ENCODE measurements at regions not wholly inside any gene's neighbourhood (a gene's known extent, or its start where the extent isn't known, plus 50 kb on each side); places are given as distances from the start of the nearest gene placed in this dataset.

- no peak for DNase-seq (ENCODE audit: low spot score)
- Histone ChIP-seq H3K14ac (ENCODE audit: low read length) (no peak overlapping the region), H3K27me3 (ENCODE audit: control insufficient read depth in 3 of 3, insufficient read depth in 3 of 3, low read depth in 1 of 3, low read length in 3 of 3) (peaks cover 8 to 67% (median 27%) of the 10 kb centered on the region in 3 experiments), H3K36me3 (replicated peaks in 1 of 2; ENCODE audit: control insufficient read depth in 2 of 2, insufficient read depth in 2 of 2, low read length in 2 of 2) (no peaks in the 10 kb centered on the region), H3K79me1 (ENCODE audit: low read depth, low read length) (no peaks in the 10 kb centered on the region), H2BK5ac (ENCODE audit: low read length) (no peak overlapping the region), H3K18ac (ENCODE audit: low read length) (no peak overlapping the region), H3K27ac (replicated peaks; ENCODE audit: low read length) (no peak overlapping the region), H3K23ac (ENCODE audit: low read depth, low read length, poor library complexity) (no peak overlapping the region), H3K4me3 (ENCODE audit: low read length in 2 of 2) (no peak overlapping the region), H2BK12ac (ENCODE audit: low read length) (no peak overlapping the region), H4K91ac (ENCODE audit: low read depth, low read length, poor library complexity) (no peak overlapping the region), H3K4me1 (ENCODE audit: control insufficient read depth in 2 of 2, insufficient read depth in 1 of 2, low read depth in 1 of 2, low read length in 2 of 2) (no peaks in the 10 kb centered on the region), H2BK120ac (ENCODE audit: low read depth, low read length) (no peak overlapping the region), H2BK15ac (ENCODE audit: low read length) (no peak overlapping the region), H3K9me3 (replicated peaks in 1 of 2; ENCODE audit: control insufficient read depth in 2 of 2, insufficient read depth in 1 of 2, low read depth in 1 of 2, low read length in 2 of 2) (no peaks in the 10 kb centered on the region), H4K8ac (ENCODE audit: low read depth, low read length) (no peak overlapping the region), H3K4me2 (ENCODE audit: insufficient read depth, low read length, poor library complexity, severe bottlenecking) (no peak overlapping the region), H3K9ac (ENCODE audit: low read depth, low read length, poor library complexity) (no peak overlapping the region), H2AFZ (ENCODE audit: low read length) (no peak overlapping the region), H3K4ac (ENCODE audit: low read length) (no peak overlapping the region), H2AK5ac (ENCODE audit: low read depth, low read length) (no peak overlapping the region)
- no CpG with 5 or more reads among the region's 5 CpGs for WGBS, 2 donors (ENCODE audit: extremely low coverage in 2 of 2, insufficient read length in 2 of 2, insufficient replicate concordance in 1 of 2)
These were observed 142.4 kb upstream of the ETS2 start for GRCh38 chr21:38663282-38663681.

- Histone ChIP-seq H3K27me3 (ENCODE audit: control insufficient read depth in 3 of 3, insufficient read depth in 3 of 3, low read depth in 1 of 3, low read length in 3 of 3) (peaks cover 8 to 57% (median 23%) of the 10 kb centered on the region in 3 experiments), H4K91ac (ENCODE audit: low read depth, low read length, poor library complexity) (no peak overlapping the region), H2AK5ac (ENCODE audit: low read depth, low read length) (no peak overlapping the region), H3K18ac (ENCODE audit: low read length) (no peak overlapping the region), H3K4me2 (ENCODE audit: insufficient read depth, low read length, poor library complexity, severe bottlenecking) (no peak overlapping the region), H3K79me1 (ENCODE audit: low read depth, low read length) (no peaks in the 10 kb centered on the region), H3K36me3 (replicated peaks in 1 of 2; ENCODE audit: control insufficient read depth in 2 of 2, insufficient read depth in 2 of 2, low read length in 2 of 2) (no peaks in the 10 kb centered on the region), H3K14ac (ENCODE audit: low read length) (no peak overlapping the region), H3K23ac (ENCODE audit: low read depth, low read length, poor library complexity) (no peak overlapping the region), H3K9me3 (replicated peaks in 1 of 2; ENCODE audit: control insufficient read depth in 2 of 2, insufficient read depth in 1 of 2, low read depth in 1 of 2, low read length in 2 of 2) (no peaks in the 10 kb centered on the region), H2AFZ (ENCODE audit: low read length) (no peak overlapping the region), H2BK12ac (ENCODE audit: low read length) (no peak overlapping the region), H2BK5ac (ENCODE audit: low read length) (no peak overlapping the region), H4K8ac (ENCODE audit: low read depth, low read length) (no peak overlapping the region), H3K27ac (replicated peaks; ENCODE audit: low read length) (no peak overlapping the region), H2BK120ac (ENCODE audit: low read depth, low read length) (no peak overlapping the region), H3K4ac (ENCODE audit: low read length) (no peak overlapping the region), H3K4me1 (ENCODE audit: control insufficient read depth in 2 of 2, insufficient read depth in 1 of 2, low read depth in 1 of 2, low read length in 2 of 2) (no peaks in the 10 kb centered on the region), H3K4me3 (ENCODE audit: low read length in 2 of 2) (no peak overlapping the region), H3K9ac (ENCODE audit: low read depth, low read length, poor library complexity) (no peak overlapping the region), H2BK15ac (ENCODE audit: low read length) (no peak overlapping the region)
- WGBS, 2 donors (ENCODE audit: extremely low coverage in 2 of 2, insufficient read length in 2 of 2, insufficient replicate concordance in 1 of 2), result no CpG with 5 or more reads among the region's 4 CpGs
- DNase-seq (ENCODE audit: low spot score), result no peak
These were observed 141.4 kb upstream of the ETS2 start for GRCh38 chr21:38664315-38664714.

- DNase-seq (ENCODE audit: low spot score), result no peak
- no peak overlapping the region for H3K23ac ChIP-seq (ENCODE audit: low read depth, low read length, poor library complexity)
- H3K9ac ChIP-seq (ENCODE audit: low read depth, low read length, poor library complexity), result no peak overlapping the region
- no peaks in the 10 kb centered on the region for H3K4me1 ChIP-seq (ENCODE audit: control insufficient read depth in 2 of 2, insufficient read depth in 1 of 2, low read depth in 1 of 2, low read length in 2 of 2)
- H3K9me3 ChIP-seq (replicated peaks in 1 of 2; ENCODE audit: control insufficient read depth in 2 of 2, insufficient read depth in 1 of 2, low read depth in 1 of 2, low read length in 2 of 2), result no peaks in the 10 kb centered on the region
- no peak overlapping the region for H2BK12ac ChIP-seq (ENCODE audit: low read length)
- no peak overlapping the region for H4K8ac ChIP-seq (ENCODE audit: low read depth, low read length)
- no peak overlapping the region for H4K91ac ChIP-seq (ENCODE audit: low read depth, low read length, poor library complexity)
- no peak overlapping the region for H2BK5ac ChIP-seq (ENCODE audit: low read length)
- H3K36me3 ChIP-seq (replicated peaks in 1 of 2; ENCODE audit: control insufficient read depth in 2 of 2, insufficient read depth in 2 of 2, low read length in 2 of 2), result no peaks in the 10 kb centered on the region
- H3K27ac ChIP-seq (replicated peaks; ENCODE audit: low read length), result no peak overlapping the region
- no CpG with 5 or more reads among the region's 4 CpGs for WGBS, 2 donors (ENCODE audit: extremely low coverage in 2 of 2, insufficient read length in 2 of 2, insufficient replicate concordance in 1 of 2)
- H3K4ac ChIP-seq (ENCODE audit: low read length), result no peak overlapping the region
- H3K14ac ChIP-seq (ENCODE audit: low read length), result no peak overlapping the region
- no peak overlapping the region for H3K18ac ChIP-seq (ENCODE audit: low read length)
- H2BK15ac ChIP-seq (ENCODE audit: low read length), result no peak overlapping the region
- H3K4me2 ChIP-seq (ENCODE audit: insufficient read depth, low read length, poor library complexity, severe bottlenecking), result no peak overlapping the region
- H2AK5ac ChIP-seq (ENCODE audit: low read depth, low read length), result no peak overlapping the region
- no peaks in the 10 kb centered on the region for H3K79me1 ChIP-seq (ENCODE audit: low read depth, low read length)
- no peak overlapping the region for H2AFZ ChIP-seq (ENCODE audit: low read length)
- peaks cover 8 to 52% (median 20%) of the 10 kb centered on the region in 3 experiments for H3K27me3 ChIP-seq (ENCODE audit: control insufficient read depth in 3 of 3, insufficient read depth in 3 of 3, low read depth in 1 of 3, low read length in 3 of 3)
- no peak overlapping the region for H3K4me3 ChIP-seq (ENCODE audit: low read length in 2 of 2)
- no peak overlapping the region for H2BK120ac ChIP-seq (ENCODE audit: low read depth, low read length)
These were observed 140.9 kb upstream of the ETS2 start for GRCh38 chr21:38664841-38665240.

- Histone ChIP-seq H4K91ac (ENCODE audit: low read depth, low read length, poor library complexity) (no peak overlapping the region), H2BK5ac (ENCODE audit: low read length) (no peak overlapping the region), H3K79me1 (ENCODE audit: low read depth, low read length) (no peaks in the 10 kb centered on the region), H3K27ac (replicated peaks; ENCODE audit: low read length) (no peak overlapping the region), H2BK12ac (ENCODE audit: low read length) (no peak overlapping the region), H3K4ac (ENCODE audit: low read length) (no peak overlapping the region), H3K23ac (ENCODE audit: low read depth, low read length, poor library complexity) (no peak overlapping the region), H2AK5ac (ENCODE audit: low read depth, low read length) (no peak overlapping the region), H2BK15ac (ENCODE audit: low read length) (no peak overlapping the region), H2AFZ (ENCODE audit: low read length) (no peak overlapping the region), H3K4me1 (ENCODE audit: control insufficient read depth in 2 of 2, insufficient read depth in 1 of 2, low read depth in 1 of 2, low read length in 2 of 2) (no peaks in the 10 kb centered on the region), H3K27me3 (ENCODE audit: control insufficient read depth in 3 of 3, insufficient read depth in 3 of 3, low read depth in 1 of 3, low read length in 3 of 3) (peaks cover 0 to 26% (median 0%) of the 10 kb centered on the region in 3 experiments), H3K9ac (ENCODE audit: low read depth, low read length, poor library complexity) (no peak overlapping the region), H3K9me3 (replicated peaks in 1 of 2; ENCODE audit: control insufficient read depth in 2 of 2, insufficient read depth in 1 of 2, low read depth in 1 of 2, low read length in 2 of 2) (no peaks in the 10 kb centered on the region), H3K14ac (ENCODE audit: low read length) (no peak overlapping the region), H3K36me3 (replicated peaks in 1 of 2; ENCODE audit: control insufficient read depth in 2 of 2, insufficient read depth in 2 of 2, low read length in 2 of 2) (no peaks in the 10 kb centered on the region), H4K8ac (ENCODE audit: low read depth, low read length) (no peak overlapping the region), H3K18ac (ENCODE audit: low read length) (no peak overlapping the region), H3K4me2 (ENCODE audit: insufficient read depth, low read length, poor library complexity, severe bottlenecking) (no peak overlapping the region), H2BK120ac (ENCODE audit: low read depth, low read length) (no peak overlapping the region), H3K4me3 (ENCODE audit: low read length in 2 of 2) (no peak overlapping the region)
- no CpG with 5 or more reads among the region's 11 CpGs for WGBS, 2 donors (ENCODE audit: extremely low coverage in 2 of 2, insufficient read length in 2 of 2, insufficient replicate concordance in 1 of 2)
- DNase-seq (ENCODE audit: low spot score), result no peak
These were observed 138.3 kb upstream of the ETS2 start for GRCh38 chr21:38667291-38667870.

All from neuronal stem cell (in vitro differentiated cells).